GM10266 (cell line): ENCODE measurements at regions not wholly inside any gene's neighbourhood (a gene's known extent, or its start where the extent isn't known, plus 50 kb on each side); places are given as distances from the start of the nearest gene placed in this dataset.

Experiments used
- DNase-seq: peaks from one replicate; pipeline ENCODE4 v3.0.0; 2012; ENCODE audit errors: extremely low spot score
- CTCF ChIP-seq: IDR thresholded peaks from 2 replicates; pipeline ENCODE4 v1.5.1; 2012; ENCODE audit warnings: mild to moderate bottlenecking, low read depth; ENCODE audit not compliant: control insufficient read depth, insufficient read depth; ENCODE audit errors: missing control alignments

DNA sequence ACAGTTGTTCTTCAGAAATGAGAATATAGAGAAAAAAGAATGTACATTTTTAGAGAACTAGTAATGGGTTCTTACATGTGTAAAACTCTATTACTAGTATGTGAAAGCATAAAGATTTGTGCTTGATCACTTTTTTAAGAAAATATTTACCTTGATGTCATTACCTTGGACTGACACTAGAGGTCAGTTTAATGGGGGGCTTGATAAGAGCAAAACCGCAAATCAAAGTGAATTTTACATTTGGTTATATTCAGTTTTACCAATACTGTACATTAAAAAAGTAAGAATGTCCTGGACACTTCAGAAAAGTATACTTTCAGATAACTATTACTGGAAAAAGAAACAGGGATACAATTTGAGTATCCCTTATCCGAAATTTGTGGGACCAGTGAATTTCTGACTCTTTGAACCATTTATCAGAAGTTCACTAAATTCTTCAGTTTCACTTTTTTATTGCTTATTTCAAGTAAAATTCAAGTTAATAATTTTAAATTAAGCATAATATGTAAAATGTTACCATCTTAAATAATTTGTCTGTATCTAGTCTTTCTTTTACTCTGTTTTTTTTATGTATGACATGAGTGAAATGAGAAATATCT lies 1149.5 kb downstream of the DSC3 start:
- TF ChIP-seq CTCF = no peak
- DNase-seq = no peak

DNA sequence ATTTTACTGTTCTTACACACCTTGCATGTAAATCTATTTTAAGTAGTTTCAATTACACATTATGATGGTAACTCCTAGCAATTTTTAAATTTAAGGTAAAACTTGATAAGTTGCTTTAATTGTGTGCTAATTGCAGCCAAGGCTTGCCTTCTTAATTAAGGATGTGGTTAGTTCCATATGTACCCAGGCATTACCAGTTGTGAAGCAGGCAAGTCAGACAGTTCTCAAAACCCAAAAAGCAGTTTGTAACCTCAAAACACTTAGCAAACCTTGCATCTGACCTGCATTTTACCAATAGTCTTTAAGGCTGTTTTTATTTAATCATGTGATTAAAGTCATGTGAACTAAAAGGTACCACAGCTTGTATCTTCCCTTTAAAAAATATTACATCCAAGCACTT lies 1159.4 kb downstream of the DSC3 start:
- DNase-seq = no peak
- no peak for TF ChIP-seq CTCF

DNA sequence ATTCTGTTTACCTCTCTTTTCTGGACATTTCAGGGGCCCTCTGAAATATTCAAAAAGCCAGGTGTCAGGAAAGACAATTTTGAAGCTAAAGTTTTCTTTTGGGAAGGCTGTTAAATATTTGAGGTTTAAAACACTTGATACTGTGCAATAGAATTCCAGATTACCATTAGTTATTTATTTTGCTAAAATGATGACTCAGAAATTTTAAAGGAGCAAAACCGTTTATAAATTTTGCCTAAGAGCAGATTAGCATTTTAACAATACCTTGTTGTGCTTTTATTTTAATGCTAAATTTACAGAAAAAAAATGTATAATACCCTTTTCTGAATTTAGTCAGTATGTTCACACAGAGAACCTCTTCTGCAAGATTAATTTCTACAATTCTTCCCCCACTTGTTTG lies 1159.9 kb downstream of the DSC3 start:
- no peak for TF ChIP-seq CTCF
- DNase-seq = no peak

GRCh38 chr18:29879763-29880162 lies 1162.8 kb downstream of the DSC3 start:
- DNase-seq = no peak

DNA sequence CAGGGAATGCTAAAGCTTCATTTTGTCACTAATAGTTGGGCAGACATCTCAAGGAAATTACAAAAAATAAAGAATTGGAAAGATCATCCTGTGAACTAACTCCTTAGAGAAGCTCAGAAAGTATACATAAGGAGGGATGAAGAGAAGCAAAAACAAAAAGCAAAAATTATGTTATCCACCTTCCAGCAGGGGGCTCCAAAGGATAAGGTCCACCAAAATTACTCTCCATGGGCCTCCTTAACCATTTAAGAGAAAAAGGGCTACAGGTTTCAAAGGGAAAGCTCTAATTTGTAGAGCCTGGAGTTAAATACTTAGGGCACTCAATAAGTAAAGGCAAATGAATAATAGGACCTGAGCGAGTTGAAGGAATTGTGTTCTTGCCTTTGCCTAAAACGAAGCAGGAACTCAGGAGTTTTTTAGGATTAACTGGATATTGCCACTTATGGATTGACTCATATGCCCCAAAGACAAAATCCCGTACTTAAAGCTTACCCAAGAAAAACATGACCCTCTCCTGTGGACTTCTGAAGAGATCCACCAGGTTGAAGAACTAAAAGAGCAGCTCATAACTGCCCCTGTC lies 1167.9 kb downstream of the DSC3 start:
- DNase-seq = peak; percentile 4
- peak; percentile 48 for TF ChIP-seq CTCF

More at GRCh38 chr18:29879763-29880162, 1162.8 kb downstream of the DSC3 start:
- TF ChIP-seq CTCF = no peak

DNA sequence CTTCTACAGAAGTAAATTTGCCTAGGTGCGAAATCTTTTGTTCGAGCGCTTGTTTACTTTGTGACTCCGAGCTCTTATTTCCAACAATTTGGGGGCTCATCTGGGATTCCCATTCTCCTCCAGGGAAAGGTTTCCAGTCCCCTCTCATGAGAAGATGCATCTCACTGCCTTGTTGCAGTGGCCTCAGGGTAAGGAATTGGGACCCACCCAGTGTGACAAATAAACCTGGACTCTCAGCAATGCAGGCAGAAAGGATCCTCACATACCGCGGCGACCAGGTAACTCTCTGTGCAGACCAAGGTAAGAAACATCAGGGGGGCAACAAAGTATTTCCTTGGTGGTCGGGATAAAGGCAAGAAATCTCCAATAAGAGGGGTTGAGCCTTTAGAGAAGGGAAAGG lies 1169.3 kb downstream of the DSC3 start:
- no peak for DNase-seq
- TF ChIP-seq CTCF = no peak

- no peak for DNase-seq
- TF ChIP-seq CTCF = no peak
Observed at GRCh38 chr18:29871246-29871645, 1171.3 kb downstream of the DSC3 start.
